ENCODE measurements at regions not wholly inside any gene's neighbourhood (a gene's known extent, or its start where the extent isn't known, plus 50 kb on each side); places are given as distances from the start of the nearest gene placed in this dataset. TPM values are rescaled to one million over a fixed set of nuclear protein-coding genes. Genes with fewer than 3 reads are reported as not detected.
"Not testable (repeated sequence)": the region's sequence is repeated elsewhere in the genome, so short reads cannot be mapped to it uniquely, and the experiment has no call there.

DNA sequence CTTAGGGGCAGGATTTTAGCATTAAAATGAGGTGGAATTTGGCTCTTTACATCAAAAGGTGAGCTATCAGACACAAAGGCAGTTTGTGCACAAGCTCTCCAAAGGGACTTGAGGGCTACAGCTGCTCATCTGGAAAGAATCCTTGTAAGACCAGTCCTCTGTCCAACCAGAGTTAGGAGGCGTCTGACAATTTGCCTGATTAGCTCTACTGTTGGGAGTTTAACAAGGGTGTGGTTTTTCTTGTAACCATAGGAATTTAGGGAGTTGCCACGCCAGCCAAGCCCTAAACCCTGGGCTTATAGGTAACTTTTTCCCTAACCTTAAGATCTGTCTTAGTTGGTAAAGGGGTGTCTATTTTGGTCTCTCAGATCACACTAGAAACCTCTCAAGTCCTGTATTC is 55.0 kb upstream of the PLGLB2 start:
- not testable (repeated sequence) for H2BK5ac ChIP-seq (ENCODE audit: low read depth, low read length, poor library complexity, severe bottlenecking); H4K8ac ChIP-seq (ENCODE audit: low read length); H2BK120ac ChIP-seq (ENCODE audit: low read depth, low read length); H3K9me3 ChIP-seq (ENCODE audit: control insufficient read depth, low read length); H3K36me3 ChIP-seq (ENCODE audit: control insufficient read depth in 1 of 2, insufficient read depth in 2 of 2, low read depth in 1 of 2, low read length in 2 of 2); H3K14ac ChIP-seq (ENCODE audit: low read length in 2 of 2); H3K27me3 ChIP-seq (ENCODE audit: control insufficient read depth in 1 of 2, insufficient read depth in 1 of 2, low read length in 2 of 2); H2AK5ac ChIP-seq (ENCODE audit: low read length, severe bottlenecking); H3K79me1 ChIP-seq (replicated peaks; ENCODE audit: low read length, poor library complexity, severe bottlenecking); H2AFZ ChIP-seq (ENCODE audit: low read depth, low read length); H3K9ac ChIP-seq (ENCODE audit: low read length); H3K27ac ChIP-seq (ENCODE audit: low read length, poor library complexity, severe bottlenecking); H2BK15ac ChIP-seq (ENCODE audit: low read depth, poor library complexity, severe bottlenecking); DNase-seq; H3K4me2 ChIP-seq (ENCODE audit: low read length, poor library complexity, severe bottlenecking); H3K18ac ChIP-seq (ENCODE audit: low read depth in 1 of 2, low read length in 2 of 2); H3K4me3 ChIP-seq (ENCODE audit: insufficient read depth in 1 of 2, low read depth in 1 of 2, low read length in 2 of 2); H3K23ac ChIP-seq (ENCODE audit: low read length in 2 of 2); H2BK12ac ChIP-seq (ENCODE audit: low read length in 2 of 2); H3K4ac ChIP-seq (ENCODE audit: low read depth in 1 of 2, low read length in 2 of 2); H3K4me1 ChIP-seq (ENCODE audit: control insufficient read depth, insufficient read depth, low read depth, low read length); H4K91ac ChIP-seq (ENCODE audit: low read length)
- no CpG with 5 or more reads among the region's 2 CpGs for WGBS

DNA sequence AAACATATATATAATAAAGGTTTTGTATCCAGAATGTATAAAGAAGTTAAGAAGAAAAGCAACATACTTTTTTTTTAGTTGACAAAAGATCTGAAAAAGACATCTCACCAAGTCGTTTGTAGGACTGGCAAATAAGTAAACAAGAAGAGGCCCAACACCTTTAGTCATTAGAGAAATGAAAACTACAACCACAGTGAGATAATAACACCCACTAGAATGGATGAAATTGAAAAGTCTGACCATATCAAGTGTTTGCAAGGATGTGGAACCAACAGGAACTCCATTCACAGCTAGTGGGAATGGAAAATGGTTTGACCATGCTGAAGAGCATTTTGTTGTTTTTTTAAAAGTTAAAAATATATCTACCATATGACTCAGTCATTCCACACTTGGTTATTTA is 54.0 kb upstream of the PLGLB2 start:
- not testable (repeated sequence) for H2BK15ac ChIP-seq (ENCODE audit: low read depth, poor library complexity, severe bottlenecking); H3K4ac ChIP-seq (ENCODE audit: low read depth in 1 of 2, low read length in 2 of 2); H3K4me1 ChIP-seq (ENCODE audit: control insufficient read depth, insufficient read depth, low read depth, low read length); DNase-seq; H3K27ac ChIP-seq (ENCODE audit: low read length, poor library complexity, severe bottlenecking); H3K4me3 ChIP-seq (ENCODE audit: insufficient read depth in 1 of 2, low read depth in 1 of 2, low read length in 2 of 2); H3K14ac ChIP-seq (ENCODE audit: low read length in 2 of 2); H2BK12ac ChIP-seq (ENCODE audit: low read length in 2 of 2); H3K36me3 ChIP-seq (ENCODE audit: control insufficient read depth in 1 of 2, insufficient read depth in 2 of 2, low read depth in 1 of 2, low read length in 2 of 2); H3K4me2 ChIP-seq (ENCODE audit: low read length, poor library complexity, severe bottlenecking); H3K23ac ChIP-seq (ENCODE audit: low read length in 2 of 2); H3K18ac ChIP-seq (ENCODE audit: low read depth in 1 of 2, low read length in 2 of 2); H2AFZ ChIP-seq (ENCODE audit: low read depth, low read length); H2AK5ac ChIP-seq (ENCODE audit: low read length, severe bottlenecking); H2BK120ac ChIP-seq (ENCODE audit: low read depth, low read length); H4K91ac ChIP-seq (ENCODE audit: low read length); H3K9ac ChIP-seq (ENCODE audit: low read length); H3K79me1 ChIP-seq (replicated peaks; ENCODE audit: low read length, poor library complexity, severe bottlenecking); H3K9me3 ChIP-seq (ENCODE audit: control insufficient read depth, low read length); H3K27me3 ChIP-seq (ENCODE audit: control insufficient read depth in 1 of 2, insufficient read depth in 1 of 2, low read length in 2 of 2); H2BK5ac ChIP-seq (ENCODE audit: low read depth, low read length, poor library complexity, severe bottlenecking); H4K8ac ChIP-seq (ENCODE audit: low read length)
- whole genome bisulfite sequencing = no CpG with 5 or more reads among the region's 1 CpG

GRCh38 chr2:87695596-87696323 is 52.1 kb upstream of the PLGLB2 start:
- H3K4me1 ChIP-seq (ENCODE audit: control insufficient read depth, insufficient read depth, low read depth, low read length); H3K27me3 ChIP-seq (ENCODE audit: control insufficient read depth in 1 of 2, insufficient read depth in 1 of 2, low read length in 2 of 2); H2BK120ac ChIP-seq (ENCODE audit: low read depth, low read length); H2AFZ ChIP-seq (ENCODE audit: low read depth, low read length); H3K27ac ChIP-seq (ENCODE audit: low read length, poor library complexity, severe bottlenecking); H3K4me3 ChIP-seq (ENCODE audit: insufficient read depth in 1 of 2, low read depth in 1 of 2, low read length in 2 of 2); H2BK5ac ChIP-seq (ENCODE audit: low read depth, low read length, poor library complexity, severe bottlenecking); H2AK5ac ChIP-seq (ENCODE audit: low read length, severe bottlenecking); H3K4ac ChIP-seq (ENCODE audit: low read depth in 1 of 2, low read length in 2 of 2); H3K36me3 ChIP-seq (ENCODE audit: control insufficient read depth in 1 of 2, insufficient read depth in 2 of 2, low read depth in 1 of 2, low read length in 2 of 2); H3K18ac ChIP-seq (ENCODE audit: low read depth in 1 of 2, low read length in 2 of 2); H3K9me3 ChIP-seq (ENCODE audit: control insufficient read depth, low read length); H3K9ac ChIP-seq (ENCODE audit: low read length); H4K91ac ChIP-seq (ENCODE audit: low read length); H3K4me2 ChIP-seq (ENCODE audit: low read length, poor library complexity, severe bottlenecking); H2BK12ac ChIP-seq (ENCODE audit: low read length in 2 of 2); H3K14ac ChIP-seq (ENCODE audit: low read length in 2 of 2); H3K79me1 ChIP-seq (replicated peaks; ENCODE audit: low read length, poor library complexity, severe bottlenecking); H2BK15ac ChIP-seq (ENCODE audit: low read depth, poor library complexity, severe bottlenecking); H3K23ac ChIP-seq (ENCODE audit: low read length in 2 of 2); H4K8ac ChIP-seq (ENCODE audit: low read length): not testable (repeated sequence)
- DNase-seq = peak; percentile 19
- WGBS = 87% methylated on average over 2 of the region's 9 CpGs

Small RNAs in the stretch of these regions (small RNA-seq; reads per million reads assigned to genes)
- not detected for gene MIR4771-1 (ENCODE audit: low read depth)

Measured in mesenchymal stem cell (in vitro differentiated cells and primary cell).